NCI-H146 treated with DMSO at 0.1 percent for 48 hours (cell line): ENCODE measurements at regions not wholly inside any gene's neighbourhood (a gene's known extent, or its start where the extent isn't known, plus 50 kb on each side); places are given as distances from the start of the nearest gene placed in this dataset.
A peak's percentile ranks its signal among the peaks of the same experiment; 100 is the strongest.
"Not testable (repeated sequence)": the region's sequence is repeated elsewhere in the genome, so short reads cannot be mapped to it uniquely, and the experiment has no call there.

Experiments
- DNase-seq: peaks from one replicate; lab custom pipeline; 2025; ENCODE audit not compliant: unreplicated experiment; lab: John Stamatoyannopoulos, UW

GRCh38 chr20:12416281-12416680 is 498.6 kb downstream of the BTBD3 start:
- no peak for DNase-seq

GRCh38 chr20:12433724-12434123 is 516.0 kb downstream of the BTBD3 start:
- DNase-seq = no peak

GRCh38 chr20:12434672-12435071 is 517.0 kb downstream of the BTBD3 start:
- DNase-seq = no peak

GRCh38 chr20:12435268-12435667 is 517.6 kb downstream of the BTBD3 start:
- DNase-seq = no peak

- no peak for DNase-seq
Observed at GRCh38 chr20:12453711-12454110, 536.0 kb downstream of the BTBD3 start.

GRCh38 chr20:12455148-12455547 is 537.5 kb downstream of the BTBD3 start:
- DNase-seq = no peak

GRCh38 chr20:12458241-12458640 is 540.5 kb downstream of the BTBD3 start:
- DNase-seq = no peak

- no peak for DNase-seq
Observed at GRCh38 chr20:12464036-12464435, 544.7 kb upstream of the SPTLC3 start.

- peak; percentile 34 for DNase-seq
Observed at GRCh38 chr20:12466915-12467314, 541.9 kb upstream of the SPTLC3 start.

- DNase-seq = peak; percentile 90
Observed at GRCh38 chr20:12467758-12468157, 541.0 kb upstream of the SPTLC3 start.

- DNase-seq = no peak
Observed at GRCh38 chr20:12482661-12483060, 526.1 kb upstream of the SPTLC3 start.

- no peak for DNase-seq
Observed at GRCh38 chr20:12502443-12502842, 506.3 kb upstream of the SPTLC3 start.

- DNase-seq = no peak
Observed at GRCh38 chr20:12504779-12505178, 504.0 kb upstream of the SPTLC3 start.

- no peak for DNase-seq
Observed at GRCh38 chr20:12511499-12511898, 497.3 kb upstream of the SPTLC3 start.

- DNase-seq = no peak
Observed at GRCh38 chr20:12512755-12513154, 496.0 kb upstream of the SPTLC3 start.

- DNase-seq = no peak
Observed at GRCh38 chr20:12528104-12528503, 480.7 kb upstream of the SPTLC3 start.

GRCh38 chr20:12528591-12529041 is 480.2 kb upstream of the SPTLC3 start:
- DNase-seq = no peak

- DNase-seq = no peak
Observed at GRCh38 chr20:12531626-12532025, 477.1 kb upstream of the SPTLC3 start.

GRCh38 chr20:12535316-12535715 is 473.5 kb upstream of the SPTLC3 start:
- DNase-seq = no peak

- no peak for DNase-seq
Observed at GRCh38 chr20:12535770-12536169, 473.0 kb upstream of the SPTLC3 start.

- DNase-seq = peak; percentile 87
Observed at GRCh38 chr20:12554426-12554825, 454.3 kb upstream of the SPTLC3 start.

GRCh38 chr20:12555369-12555768 is 453.4 kb upstream of the SPTLC3 start:
- DNase-seq = peak; percentile 47

- not testable (repeated sequence) for DNase-seq
Observed at GRCh38 chr20:12555849-12556248, 452.9 kb upstream of the SPTLC3 start.

GRCh38 chr20:12557224-12557623 is 451.5 kb upstream of the SPTLC3 start:
- no peak for DNase-seq
